GM12864 (cell line): ENCODE measurements at regions not wholly inside any gene's neighbourhood (a gene's known extent, or its start where the extent isn't known, plus 50 kb on each side); places are given as distances from the start of the nearest gene placed in this dataset.

Experiments used
- DNase-seq: peaks from one replicate; pipeline ENCODE4 v3.0.0-alpha.2; 2011; ENCODE audit warnings: low read depth
- H3K4me3 ChIP-seq: 2 replicates; pipeline ENCODE4 v1.5.1; 2011; ENCODE audit warnings: mild to moderate bottlenecking, low read depth, low read length, control low read depth
- TF ChIP-seq, protein P1 (sequence below): IDR thresholded peaks from 2 replicates; pipeline ENCODE4 v1.5.1; 2011; ENCODE audit warnings: low read depth, mild to moderate bottlenecking, moderate library complexity, low read length, control low read depth, inconsistent platforms; ENCODE audit errors: missing control alignments

DNA sequence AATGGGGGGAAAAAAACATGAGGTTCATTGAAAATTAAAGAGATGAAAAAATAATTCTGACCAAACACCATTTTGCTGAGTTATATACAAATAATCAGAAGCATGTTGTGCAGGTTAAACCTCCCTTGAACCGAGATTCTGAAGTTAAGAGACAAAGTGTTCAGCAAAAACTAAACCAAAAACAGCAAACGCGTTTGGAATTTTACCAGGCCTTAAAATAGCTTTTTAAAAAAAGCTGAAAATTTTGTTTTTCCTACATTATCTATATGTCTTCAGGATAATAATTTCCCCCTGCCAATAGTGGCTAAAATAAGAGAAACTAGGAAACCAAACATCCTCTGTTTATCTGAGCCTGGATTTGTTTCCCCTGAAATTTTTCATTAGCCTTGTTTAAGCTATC, 191.7 kb upstream of the DAPK1 start:
- H3K4me3 ChIP-seq: no peak overlapping the region
- TF ChIP-seq, protein P1, sequence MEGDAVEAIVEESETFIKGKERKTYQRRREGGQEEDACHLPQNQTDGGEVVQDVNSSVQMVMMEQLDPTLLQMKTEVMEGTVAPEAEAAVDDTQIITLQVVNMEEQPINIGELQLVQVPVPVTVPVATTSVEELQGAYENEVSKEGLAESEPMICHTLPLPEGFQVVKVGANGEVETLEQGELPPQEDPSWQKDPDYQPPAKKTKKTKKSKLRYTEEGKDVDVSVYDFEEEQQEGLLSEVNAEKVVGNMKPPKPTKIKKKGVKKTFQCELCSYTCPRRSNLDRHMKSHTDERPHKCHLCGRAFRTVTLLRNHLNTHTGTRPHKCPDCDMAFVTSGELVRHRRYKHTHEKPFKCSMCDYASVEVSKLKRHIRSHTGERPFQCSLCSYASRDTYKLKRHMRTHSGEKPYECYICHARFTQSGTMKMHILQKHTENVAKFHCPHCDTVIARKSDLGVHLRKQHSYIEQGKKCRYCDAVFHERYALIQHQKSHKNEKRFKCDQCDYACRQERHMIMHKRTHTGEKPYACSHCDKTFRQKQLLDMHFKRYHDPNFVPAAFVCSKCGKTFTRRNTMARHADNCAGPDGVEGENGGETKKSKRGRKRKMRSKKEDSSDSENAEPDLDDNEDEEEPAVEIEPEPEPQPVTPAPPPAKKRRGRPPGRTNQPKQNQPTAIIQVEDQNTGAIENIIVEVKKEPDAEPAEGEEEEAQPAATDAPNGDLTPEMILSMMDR: no peak
- no peak for DNase-seq

DNA sequence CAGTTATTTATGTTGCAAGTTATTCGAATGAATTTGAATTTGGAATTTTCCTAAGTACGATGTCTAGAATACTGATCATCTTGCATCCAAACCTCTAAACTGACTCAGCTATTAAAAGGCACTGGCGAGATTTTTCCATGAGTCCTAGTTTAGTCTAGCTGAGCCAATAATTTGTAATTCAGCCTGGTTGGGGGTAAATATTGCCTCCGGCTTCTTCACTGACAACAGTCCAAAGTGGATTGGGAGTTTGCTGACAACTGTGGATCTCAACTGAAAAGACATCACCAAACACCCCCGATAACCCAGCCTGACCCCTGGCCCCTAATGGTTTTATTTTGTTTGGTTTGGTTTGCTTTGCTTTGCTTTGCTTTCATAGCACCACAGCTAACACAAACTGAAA, 189.8 kb upstream of the DAPK1 start:
- no peak for DNase-seq
- TF ChIP-seq, protein P1: no peak
- H3K4me3 ChIP-seq: no peak overlapping the region

DNA sequence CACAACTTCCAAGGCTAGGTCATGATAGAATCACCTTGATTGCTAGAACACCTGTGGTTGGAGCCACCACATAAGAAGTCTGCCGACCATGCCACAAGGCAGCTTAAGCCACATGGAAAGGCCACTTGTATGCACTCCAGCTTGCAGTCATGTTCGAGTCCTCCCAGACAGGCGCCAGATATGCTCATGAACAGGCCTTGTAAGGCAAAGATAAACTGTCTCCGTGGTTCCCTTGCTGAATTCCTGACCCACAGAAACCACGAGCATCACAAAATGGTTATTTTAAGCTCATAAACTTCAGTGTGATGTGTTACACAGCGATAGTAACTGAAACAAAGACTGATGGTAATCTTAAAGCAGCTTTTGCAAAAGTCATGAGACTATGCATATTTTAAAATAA, 188.4 kb upstream of the DAPK1 start:
- no peak overlapping the region for H3K4me3 ChIP-seq
- TF ChIP-seq, protein P1: no peak
- DNase-seq: no peak

DNA sequence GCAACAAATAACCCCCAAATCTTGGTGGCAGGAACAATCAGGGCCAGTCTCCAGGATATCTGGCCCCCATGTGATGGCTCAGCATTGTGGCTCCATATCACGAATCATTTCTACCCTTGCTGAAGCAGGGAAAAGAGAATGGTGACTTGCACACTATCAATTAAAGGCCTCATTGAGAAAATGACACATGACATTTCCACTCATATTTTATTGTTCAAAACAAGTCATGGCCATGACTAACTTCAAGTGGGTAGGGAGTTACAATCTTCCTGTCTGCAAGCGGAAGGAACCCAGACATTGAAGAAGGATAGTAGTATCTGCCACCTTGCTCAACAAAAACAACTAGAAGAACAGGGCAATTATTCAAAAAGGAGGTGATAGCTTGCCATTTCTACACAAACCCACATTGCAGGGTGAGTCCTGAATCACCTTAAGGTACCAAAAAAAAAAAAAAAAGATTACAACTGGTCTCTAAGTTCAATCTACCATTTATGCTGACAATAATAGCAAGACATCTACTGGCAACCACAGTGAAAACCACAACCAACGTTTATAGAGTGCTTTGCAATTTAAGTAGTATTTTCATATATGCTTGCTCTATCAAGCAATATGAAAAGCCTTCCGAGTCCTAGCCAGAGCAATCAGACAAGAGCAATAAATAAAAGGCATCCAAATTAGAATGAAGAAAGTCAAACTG, 186.7 kb upstream of the DAPK1 start:
- TF ChIP-seq, protein P1: no peak
- DNase-seq: no peak
- no peak overlapping the region for H3K4me3 ChIP-seq

DNA sequence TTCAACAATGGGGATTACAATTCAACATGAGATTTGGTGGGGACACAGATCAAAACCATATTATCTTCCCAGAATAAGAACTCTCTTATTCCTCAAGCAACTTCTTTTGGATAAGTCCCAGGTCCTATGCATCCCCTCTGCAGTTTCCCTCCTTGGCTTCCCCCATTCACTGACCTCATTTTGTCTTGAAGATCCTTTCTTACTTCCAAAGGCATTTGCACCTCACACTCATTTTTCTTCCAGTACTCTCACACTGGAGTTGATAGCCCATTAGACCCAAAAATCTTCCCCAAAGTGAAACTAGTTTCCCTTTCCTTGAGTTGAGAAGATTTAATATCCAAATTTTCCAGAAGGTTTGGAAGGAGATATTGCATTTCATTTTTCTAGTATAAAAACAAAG, 178.0 kb upstream of the DAPK1 start:
- no peak for DNase-seq
- TF ChIP-seq, protein P1: no peak
- no peak overlapping the region for H3K4me3 ChIP-seq

DNA sequence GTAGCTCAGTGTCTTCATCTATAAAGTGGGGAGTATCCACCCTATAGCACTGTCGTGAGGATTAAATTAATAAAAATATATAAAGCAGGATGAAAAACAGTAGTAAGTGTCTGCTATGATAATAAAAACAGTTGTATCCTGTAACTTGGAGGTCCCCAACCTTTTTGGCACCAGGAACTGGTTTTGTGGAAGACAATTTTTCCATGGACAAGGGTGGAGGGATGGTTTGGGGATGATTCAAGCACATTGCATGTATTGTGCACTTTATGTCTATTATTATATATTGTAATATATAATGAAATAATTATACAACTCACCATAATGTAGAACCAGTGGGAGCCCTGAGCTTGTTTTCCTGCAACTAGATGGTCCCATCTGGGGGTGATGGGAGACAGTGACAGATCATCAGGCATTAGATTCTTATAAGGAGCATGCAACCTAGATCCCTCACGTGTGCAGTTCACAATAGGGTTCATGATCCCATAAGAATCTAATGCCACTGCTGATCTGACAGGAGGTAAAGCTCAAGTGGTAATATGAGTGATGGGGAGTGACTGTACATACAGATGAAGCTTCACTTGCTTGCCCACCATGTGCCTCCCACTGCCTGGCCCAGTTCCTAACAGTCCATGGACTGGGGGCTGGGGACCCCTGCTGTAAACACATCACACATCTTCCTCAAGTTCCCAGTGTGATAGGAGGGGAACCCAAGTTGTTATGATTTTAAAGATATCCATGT, 177.4 kb upstream of the DAPK1 start:
- no peak overlapping the region for H3K4me3 ChIP-seq
- no peak for DNase-seq
- TF ChIP-seq, protein P1: no peak
